HG03521 (cell line): ENCODE measurements at regions not wholly inside any gene's neighbourhood (a gene's known extent, or its start where the extent isn't known, plus 50 kb on each side); places are given as distances from the start of the nearest gene placed in this dataset.
"Not testable (repeated sequence)": the region's sequence is repeated elsewhere in the genome, so short reads cannot be mapped to it uniquely, and the experiment has no call there.

Source experiments
- ATAC-seq: cut with Tn5 transposase; IDR thresholded peaks from one replicate; pipeline ENCODE4 v1.9.1; 2021; ENCODE audit warnings: mild to moderate bottlenecking, moderate library complexity; ENCODE audit not compliant: unreplicated experiment

DNA sequence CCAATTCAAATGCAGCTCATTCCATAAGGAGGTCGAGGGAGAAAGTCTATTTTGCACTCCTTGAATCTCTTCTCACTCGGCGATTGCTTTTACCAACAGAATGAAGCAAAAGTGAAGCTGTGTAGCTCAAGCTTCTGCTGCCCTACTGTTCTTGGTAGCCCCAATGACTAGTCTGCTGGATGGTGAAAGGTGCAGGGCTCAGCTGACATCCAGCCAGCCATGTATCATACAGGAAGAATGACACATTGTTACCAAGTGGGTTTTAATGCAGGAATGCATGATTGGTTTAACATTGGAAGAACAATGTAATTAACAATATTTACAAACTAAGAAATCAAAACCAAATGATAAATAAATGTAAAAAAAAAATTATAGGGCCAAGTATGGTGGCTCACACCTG is 286.2 kb upstream of the HSFY2 start:
- ATAC-seq: no peak

DNA sequence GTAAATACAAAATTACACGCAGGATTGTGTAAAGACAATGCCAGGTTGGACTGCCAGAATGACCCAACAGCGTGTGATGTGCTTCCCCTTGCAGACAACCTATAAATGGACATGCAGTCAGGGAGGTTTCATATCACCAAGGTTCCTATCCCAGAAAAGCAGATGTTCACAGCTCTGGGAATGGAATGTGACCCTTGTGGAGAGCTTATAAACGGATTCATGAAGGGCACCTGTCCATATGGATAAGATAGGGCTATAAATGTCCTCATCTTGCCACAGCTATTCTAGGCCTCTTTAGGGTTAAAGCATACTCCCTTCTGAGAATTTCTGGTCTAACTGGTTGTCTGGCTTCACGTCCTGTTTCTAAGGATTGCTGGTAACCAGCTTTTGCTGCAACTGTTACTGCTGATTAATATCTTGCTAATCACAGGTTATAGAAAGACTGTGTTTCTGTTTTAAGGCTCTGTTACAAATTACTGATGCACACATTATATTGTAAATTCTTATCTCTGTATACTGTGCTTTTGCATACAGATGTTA is 285.4 kb upstream of the HSFY2 start:
- no peak for ATAC-seq

DNA sequence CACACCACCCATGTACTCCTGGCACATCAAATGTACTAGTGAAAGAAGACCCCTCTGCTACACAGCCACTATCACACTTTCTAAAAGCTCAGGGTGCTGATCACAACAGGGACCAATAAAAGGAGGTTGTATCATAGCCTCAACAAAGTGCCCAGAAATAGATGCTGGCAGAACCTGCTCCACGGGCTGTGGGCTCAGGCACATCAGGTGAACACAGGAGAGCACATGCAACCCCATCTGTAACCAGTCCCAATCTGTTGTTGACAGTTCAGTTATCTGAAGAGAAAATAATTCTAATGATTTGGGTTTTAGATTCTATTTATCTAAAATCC is 282.6 kb upstream of the HSFY2 start:
- no peak for ATAC-seq

DNA sequence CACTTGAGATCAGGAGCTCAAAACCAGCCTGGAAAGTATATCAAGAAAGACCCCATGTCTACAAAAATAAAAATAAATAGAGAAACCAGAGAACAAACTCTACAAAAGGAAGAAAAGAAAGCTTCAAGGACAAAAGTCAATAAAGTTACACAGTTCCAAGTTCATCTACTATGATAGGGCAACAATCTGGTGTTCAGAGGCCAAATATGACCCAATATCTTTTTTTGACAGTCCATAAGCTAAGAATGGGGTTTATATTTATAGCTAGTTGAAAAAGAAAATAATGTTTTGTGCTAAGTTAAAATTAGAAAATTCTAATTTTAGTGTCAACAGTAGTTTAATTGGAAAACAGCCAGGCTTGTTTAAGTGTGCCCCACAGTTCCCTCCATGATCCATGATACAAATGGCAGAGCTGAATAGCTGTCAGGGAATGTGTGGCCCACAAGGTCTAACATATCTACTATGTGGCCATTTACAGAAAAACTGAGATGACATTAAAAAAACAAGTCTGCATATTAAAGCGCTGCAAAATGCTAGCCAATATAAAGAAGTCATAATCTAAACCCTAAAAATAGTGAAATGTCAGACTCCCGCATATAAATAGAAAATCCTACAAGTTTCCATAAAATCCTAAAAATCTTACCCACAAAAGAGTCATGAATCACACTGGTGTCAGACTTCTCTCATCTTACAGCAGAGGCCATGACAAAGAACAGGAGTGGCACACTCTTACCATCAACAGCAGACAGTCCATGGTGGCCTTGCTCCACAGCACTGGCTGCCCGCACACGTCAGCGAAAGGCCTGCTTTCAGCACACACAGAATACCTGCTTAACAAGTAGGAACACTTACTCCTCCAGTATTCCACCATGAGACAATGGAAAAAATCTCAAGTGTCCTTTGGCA is 281.9 kb upstream of the HSFY2 start:
- ATAC-seq: no peak

DNA sequence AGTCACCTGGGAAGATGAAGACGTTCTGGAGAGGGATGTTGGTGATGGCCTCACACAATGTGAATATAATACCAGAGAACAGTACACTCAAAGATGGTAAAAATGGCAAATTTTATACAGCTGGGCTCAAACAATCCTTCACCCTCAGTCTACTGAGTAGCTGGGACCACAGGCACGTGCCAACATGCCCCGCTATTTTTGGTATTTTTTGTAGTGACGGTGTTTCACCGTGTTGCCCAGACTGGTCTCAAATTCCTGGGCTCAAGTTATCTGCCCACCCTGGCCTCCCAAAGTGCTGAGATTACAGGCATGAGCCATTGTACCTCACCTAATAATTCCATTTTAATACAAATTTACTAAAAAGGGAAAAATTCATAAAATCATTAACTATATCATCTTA is 280.3 kb upstream of the HSFY2 start:
- ATAC-seq: no peak

DNA sequence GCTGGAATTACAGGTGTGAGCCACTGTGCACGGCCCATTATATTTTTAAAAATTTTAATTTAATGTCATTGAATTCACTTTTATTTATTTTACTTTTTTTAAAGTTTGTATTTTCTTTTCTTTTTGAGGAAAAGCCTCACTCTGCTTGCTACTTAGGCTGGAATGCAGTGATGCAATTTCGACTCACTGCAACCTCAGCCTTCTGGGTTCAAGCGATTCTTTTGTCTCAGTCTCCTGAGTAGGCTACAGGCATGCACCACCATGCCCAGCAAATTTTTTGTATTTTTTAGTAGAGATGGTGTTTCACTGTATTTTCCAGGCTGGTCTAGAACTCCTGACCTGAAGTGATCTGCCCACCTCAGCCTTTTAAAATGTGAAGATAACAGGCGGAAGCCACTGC is 277.5 kb upstream of the HSFY2 start:
- ATAC-seq: no peak

DNA sequence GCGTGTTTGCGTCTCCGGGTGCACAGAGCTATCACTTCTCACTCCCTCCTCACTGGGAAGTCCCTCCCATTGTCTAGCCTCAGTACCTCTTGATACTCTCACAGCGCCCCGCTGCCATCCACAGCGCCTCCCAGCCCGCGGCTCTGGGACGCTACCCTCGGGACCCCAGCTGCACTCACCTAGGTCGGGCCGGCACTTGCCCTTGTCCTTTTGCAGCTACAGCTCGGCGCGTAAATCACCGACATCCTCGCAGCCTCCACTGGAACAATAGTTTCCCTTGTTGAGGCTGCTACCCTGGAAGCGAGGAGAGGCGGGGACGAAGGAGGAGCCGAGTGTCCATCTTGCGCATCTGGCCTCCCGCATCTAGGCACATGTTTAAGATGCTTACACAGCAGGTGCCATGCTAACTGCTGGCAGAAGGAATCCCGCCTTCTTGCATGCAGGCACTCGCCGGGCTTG is 269.5 kb upstream of the HSFY2 start:
- no peak for ATAC-seq

DNA sequence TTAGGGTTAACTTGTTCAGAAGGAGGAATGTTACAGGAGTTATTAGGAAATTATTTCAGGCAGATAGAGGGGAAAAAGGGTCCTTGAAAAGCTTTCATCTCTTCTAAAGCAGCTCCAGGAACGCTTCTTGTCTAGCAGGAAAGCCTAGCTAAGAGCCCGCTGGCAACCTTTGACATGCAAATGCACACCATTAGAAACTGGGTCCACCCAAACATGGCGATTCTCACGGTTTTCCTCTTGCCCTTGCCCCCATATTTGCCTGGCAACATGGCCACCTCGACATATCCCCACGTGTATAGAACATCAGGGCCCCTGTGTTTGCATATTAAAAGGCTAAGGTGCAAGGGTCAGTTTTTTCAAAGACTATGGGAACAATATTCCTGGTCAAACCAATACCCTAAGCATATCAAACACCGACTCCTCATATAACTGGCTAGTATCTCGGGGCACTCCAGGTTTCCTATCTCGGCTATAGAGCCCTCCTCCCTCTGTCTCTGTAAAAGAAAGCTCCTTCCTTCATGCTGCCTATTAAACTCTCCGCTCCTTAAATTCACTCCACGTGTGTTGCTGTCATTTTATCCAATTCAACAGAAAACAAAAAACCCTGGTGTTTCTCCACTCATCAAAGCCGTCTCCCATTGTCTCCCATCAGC is 268.9 kb upstream of the HSFY2 start:
- no peak for ATAC-seq

DNA sequence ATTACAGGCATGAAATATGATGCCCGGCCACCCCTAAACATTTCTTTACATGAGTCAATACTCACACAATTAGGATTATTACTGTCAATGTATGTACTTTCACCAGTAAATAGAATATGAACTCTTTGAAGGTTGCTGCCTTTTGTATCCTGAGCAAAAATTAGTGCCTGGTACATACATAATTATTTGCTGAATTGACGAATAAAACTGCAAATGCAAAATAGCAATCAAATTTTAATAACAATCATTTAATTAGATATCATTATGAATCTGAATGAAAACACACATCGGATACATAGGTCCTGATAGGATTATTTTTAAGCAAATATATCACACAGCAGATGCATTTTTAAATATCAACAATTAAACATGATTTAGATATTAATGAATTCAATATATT is 253.1 kb upstream of the HSFY2 start:
- ATAC-seq: no peak

DNA sequence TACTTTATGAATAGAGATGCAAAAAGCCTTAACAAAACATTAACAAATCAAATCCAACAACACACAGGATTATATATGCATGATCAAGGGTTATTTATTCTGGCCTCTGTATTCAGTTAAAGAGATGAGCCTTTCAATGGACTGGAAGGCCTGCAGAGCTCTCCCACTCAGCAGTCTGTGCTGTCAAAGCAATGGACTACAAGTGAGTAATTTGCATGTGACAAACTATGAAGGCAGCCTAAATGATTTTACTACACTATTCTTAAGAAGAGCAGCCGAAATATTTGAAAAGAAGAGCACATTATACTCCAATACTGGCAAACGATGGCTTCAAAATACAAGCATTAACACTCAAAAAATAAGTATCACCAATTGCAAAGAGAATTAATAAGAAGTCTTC is 250.4 kb upstream of the HSFY2 start:
- ATAC-seq: no peak

DNA sequence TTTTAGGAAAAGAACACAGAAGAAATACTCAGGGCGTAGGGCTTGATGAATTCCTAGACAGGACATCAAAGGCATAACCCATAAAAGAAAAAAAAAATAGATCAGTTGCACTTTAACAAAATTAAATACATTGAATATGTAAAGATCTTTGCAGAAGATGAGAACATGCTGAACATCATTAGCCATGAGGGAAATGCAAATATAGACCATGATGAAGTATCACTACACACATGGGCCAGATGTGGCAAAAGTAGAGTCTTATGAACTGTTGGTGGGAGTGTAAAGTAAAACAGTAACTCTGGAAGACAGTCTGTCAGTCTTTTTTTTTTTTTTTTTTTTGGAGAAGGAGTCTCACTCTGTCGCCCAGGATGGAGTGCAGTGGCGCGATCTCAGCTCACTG is 246.7 kb upstream of the HSFY2 start:
- ATAC-seq: no peak

DNA sequence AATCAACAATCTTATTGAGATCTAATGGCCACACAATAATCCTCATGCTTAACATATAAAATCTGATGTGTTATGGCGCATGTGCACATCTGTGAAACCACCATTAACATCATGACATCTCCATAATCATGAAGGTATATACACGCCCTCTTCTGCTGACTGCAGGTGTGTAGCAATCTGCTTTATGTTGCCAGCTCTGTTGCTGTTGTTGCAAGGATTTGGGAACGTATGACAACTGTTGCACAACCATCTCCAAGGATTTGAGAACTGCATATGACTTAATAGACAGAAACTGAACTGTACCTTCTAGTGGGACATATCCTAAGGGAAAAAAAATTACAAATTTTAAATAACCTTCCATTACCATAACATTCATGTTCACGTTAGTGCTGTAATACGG is 243.5 kb upstream of the HSFY2 start:
- ATAC-seq: no peak

DNA sequence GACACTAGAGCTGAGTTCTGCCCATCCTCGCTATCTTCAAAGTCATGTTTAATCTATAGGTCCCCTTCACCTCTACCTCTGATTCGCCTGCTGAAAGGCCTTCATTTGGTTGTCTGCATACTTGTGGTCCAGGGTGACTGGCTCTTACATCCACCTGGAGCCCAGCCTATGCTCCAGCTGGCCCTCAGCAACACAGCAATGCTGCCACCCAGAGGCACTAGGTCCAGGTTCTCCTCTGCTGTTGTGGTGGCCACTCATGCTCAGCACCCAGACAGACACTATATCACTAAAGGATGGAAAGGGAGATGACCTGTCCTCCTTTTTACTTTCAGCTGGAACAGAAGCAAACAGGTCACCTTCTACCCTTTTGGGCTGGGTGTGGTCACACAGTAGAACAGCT is 242.3 kb upstream of the HSFY2 start:
- ATAC-seq: no peak

DNA sequence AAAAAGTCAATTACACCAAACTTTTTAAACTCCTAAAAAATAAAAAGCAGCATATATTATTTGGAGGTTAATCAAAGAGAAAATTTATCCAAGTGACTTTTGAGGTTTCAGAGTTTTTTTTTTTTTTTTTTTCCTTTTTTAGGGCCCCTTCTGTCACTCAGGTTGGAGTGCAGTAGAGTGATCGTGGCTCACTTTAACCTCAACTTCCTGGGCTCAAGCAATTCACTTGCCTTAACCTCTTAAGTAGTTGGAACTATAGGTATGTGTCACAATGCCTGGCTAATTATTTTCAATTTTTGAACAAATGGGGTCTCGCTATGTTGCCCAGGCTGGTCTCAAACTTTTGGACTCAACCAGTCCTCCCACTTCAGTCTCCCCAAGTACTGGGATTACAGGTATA is 241.7 kb upstream of the HSFY2 start:
- no peak for ATAC-seq

DNA sequence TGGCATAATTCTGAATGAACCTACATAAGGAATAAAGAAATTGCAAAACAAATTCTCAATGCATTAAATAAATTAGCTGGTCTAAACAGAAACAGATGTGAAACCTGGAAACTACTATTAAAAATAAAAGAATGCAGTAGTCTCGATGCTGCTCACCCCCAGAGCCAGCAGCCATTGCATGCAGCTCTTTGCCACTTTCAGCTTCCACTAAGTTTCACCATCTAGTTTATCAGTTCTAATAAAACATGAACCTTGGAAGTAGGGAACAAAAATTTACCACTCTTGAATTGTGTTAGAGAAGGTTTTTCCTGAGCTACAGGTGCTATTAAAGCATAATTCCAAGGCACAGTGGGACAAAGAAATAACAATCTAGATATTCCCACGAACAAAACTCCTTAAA is 239.4 kb upstream of the HSFY2 start:
- ATAC-seq: no peak

DNA sequence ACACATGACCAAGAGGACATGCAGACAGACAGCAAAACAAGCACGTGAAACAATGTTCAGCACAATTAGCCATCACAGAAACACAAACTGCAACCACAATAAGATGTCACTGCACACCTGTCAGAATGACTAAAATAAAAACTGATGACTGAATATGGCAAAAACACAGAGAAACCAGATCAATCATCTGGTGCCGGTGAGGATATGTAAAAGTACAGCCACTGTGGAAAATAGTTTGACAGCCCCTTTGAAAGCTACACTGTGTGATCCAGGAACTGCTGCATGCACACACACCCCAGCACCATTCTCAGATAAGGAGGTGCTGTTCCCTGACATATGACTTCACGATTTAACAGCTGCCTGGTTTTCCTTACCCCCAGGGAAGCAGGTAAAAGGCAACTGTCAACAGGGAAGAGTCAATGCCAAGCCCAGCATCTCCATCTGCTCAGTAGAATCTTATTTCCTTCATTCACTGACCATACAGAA is 238.1 kb upstream of the HSFY2 start:
- ATAC-seq: no peak

DNA sequence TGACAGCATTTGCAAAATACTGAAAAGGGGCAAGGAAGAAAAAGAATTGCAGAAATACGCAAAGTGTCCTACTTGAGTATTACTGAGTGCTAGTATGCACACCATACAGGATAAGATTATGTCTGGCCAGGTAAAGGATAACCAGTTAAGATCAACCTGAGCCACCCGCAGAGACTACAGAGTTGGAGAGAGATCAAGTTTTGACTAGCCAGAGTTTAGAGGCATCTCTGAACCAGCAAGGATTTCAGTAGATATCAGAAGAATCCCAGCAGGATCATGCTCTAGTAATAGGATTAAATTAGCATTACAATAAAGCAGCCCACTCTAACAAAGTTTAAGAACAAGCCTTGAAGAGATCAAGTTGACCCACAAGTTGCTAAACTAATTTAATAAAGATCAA is 232.7 kb upstream of the HSFY2 start:
- no peak for ATAC-seq

DNA sequence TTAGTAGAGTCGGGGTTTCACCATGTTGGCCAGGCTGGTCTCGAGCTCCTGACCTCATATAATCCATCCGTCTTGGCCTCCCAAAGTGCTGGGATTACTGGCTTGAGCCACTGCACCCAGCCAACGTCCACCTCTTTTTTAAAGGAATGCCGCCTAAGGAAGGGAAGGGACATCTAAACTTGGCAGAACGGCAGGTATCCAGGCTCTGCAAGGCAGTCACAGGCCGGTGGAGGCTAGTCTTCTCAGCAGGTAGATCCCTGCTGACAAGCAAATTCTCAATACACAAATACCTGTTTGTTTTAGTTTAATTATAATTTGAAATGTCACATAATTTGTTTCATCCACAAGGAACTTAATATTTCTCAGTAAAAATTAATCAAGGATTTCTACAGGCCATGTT is 232.0 kb upstream of the HSFY2 start:
- no peak for ATAC-seq

DNA sequence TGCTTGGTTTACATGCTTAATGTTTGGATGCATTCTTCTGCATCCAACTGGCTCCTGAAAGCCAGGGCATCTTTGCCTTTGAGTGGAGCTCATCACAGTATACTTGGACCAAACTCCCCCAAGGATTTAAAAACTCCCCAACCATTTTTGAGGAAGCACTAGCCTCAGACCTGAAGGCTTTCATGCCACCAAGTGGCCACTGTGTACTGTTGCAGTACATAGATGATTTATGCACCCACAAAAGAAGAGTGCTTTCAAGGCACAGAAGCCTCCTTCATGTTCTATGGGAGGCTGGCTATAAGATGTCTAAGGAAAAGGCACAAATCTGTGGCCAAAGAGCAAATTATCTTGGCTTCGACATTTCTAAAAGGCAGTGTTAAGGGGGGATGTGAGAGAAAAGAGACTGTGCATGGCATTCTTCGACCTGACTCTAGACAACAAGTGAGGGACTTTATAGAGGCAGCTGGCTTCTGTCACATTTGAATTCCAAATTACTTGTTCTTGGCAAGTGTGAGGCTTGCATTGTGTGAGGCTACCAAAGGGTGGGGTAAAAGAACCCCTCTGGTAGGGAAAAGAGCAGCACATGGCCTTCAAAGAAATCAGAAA is 224.2 kb upstream of the HSFY2 start:
- peak; percentile 53 for ATAC-seq

DNA sequence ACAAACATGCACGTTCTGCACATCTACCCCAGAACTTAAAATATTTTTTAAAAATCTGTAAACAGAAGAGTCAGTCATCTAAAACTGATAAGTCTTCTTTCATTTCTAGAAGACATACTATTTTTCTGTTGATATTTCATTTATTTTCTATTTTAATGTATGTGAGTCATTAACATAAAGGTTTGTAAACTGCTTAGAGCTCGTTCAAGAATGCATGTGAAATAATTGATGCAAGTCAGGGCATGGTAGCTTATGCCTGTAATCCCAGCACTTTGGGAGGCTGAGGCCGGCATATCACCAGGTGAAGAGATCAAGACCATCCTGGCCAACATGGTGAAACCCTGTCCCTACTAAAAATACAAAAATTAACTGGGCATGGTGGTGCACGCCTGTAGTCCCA is 219.9 kb upstream of the HSFY2 start:
- no peak for ATAC-seq

DNA sequence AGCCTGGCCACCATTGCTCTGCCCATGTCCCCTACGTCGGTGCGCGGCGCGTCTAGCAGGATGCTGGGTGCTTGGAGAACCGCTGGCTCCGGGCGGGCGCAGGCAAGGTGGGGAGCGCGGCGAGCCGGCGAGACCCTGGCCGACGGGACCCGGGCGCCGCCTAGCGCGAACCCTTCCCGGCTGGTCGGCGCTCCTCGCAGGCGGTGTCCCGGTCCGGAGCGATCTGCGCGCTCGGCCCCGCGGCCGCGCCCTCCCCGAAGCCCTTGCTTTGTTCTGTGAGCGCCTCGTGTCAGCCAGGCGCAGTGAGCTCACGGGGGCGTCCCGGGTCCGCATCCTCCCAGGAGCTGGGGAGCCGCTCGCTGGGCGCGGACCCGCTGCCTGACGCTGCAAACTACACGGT is 219.1 kb upstream of the HSFY2 start:
- ATAC-seq: not testable (repeated sequence)

DNA sequence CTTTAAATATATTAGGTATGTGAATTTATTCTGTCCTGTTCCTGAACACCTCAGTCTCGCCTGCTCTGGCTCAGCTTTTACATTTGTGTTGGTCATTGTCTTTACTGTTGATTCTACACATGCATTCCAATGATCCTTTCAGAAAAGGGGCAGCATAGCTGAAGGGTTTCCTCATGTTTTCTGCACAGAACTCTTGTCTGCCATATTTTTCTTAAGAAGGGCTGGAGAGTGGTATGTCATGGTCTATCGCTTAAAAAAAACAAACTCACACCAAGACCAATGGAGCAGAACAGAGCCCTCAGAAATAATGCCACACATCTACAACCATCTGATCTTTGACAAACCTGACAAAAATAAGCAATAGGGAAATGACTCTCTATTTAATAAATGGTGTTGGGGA is 215.8 kb upstream of the HSFY2 start:
- ATAC-seq: no peak
